ENCODE measurements at regions not wholly inside any gene's neighbourhood (a gene's known extent, or its start where the extent isn't known, plus 50 kb on each side); places are given as distances from the start of the nearest gene placed in this dataset.

DNA sequence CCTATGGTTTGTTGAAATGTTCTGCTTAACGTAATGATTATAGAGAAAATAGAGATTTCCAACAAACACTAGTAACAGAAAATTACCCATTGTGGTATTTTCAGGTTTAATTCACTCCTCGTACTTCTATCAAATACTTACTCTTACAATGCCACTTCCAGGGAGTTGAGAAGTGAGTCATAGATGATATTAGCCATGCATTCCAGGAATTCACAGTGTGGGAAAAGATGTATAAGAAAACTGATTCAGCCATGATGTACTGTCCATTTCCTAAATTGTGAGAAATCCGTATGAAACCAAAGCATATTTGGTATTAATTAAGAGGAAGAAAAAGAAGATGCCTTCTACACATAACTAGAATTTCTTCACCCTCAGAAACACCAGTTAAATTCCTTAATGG is 1854.6 kb upstream of the WWC1 start:
- Mint-ChIP-seq H3K9me3 (peaks cover 0 to 4% of the 10 kb centered on the region in 2 donors), H3K27ac (no peak overlapping the region), H3K4me3 (no peak overlapping the region), H3K36me3 (no peaks in the 10 kb centered on the region), H3K4me1 (no peaks in the 10 kb centered on the region), H3K27me3 (no peaks in the 10 kb centered on the region)
- ATAC-seq (replicated peaks) (no peak), DNase-seq (no peak)

DNA sequence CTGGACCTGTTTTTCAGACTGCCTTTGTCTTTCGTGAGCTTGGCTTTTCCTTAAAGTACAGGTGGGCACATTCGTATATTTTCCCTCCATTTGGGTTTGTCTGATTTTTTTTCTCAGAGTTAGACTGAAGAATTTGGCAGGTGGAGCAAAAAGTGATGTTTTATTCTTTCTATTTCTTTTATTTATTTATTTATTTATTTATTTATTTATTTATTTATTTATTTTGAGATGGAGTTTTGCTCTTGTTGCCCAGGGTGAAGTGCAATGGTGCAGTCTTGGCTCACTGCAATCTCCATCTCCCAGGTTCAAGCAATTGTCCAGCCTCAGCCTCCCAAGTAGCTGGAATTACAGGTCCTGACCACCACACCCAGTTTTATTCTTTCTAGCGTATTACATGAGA is 1805.1 kb upstream of the WWC1 start:
- ATAC-seq (replicated peaks) (no peak), DNase-seq (no peak)
- H3K4me3 Mint-ChIP-seq, result no peak overlapping the region
- H3K36me3 Mint-ChIP-seq, result no peaks in the 10 kb centered on the region
- peaks cover 0 to 5% of the 10 kb centered on the region in 2 donors for H3K9me3 Mint-ChIP-seq
- no peak overlapping the region for H3K27ac Mint-ChIP-seq
- H3K27me3 Mint-ChIP-seq, result no peaks in the 10 kb centered on the region
- no peaks in the 10 kb centered on the region for H3K4me1 Mint-ChIP-seq

DNA sequence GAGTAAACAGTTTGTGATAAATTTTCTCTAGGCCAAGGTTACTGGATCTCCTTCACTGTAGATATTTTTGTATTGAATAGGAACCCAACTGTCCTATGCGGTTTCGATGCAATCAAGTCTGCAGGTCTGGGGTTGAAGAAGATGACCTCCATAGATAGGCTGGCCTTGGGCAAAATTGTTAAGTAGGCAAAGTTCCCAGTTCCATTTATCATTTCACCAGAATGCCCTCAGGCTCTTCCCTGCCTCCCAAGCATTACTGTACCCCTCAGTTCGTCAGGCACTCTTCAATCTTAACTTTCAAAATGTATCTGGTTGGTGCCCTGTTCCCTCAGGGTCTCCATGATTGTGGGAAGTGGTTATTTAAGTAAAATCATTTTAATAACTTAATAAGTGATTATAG is 1802.9 kb upstream of the WWC1 start:
- ATAC-seq (replicated peaks) (no peak), DNase-seq (no peak)
- no peaks in the 10 kb centered on the region for H3K4me1 Mint-ChIP-seq
- no peak overlapping the region for H3K27ac Mint-ChIP-seq
- peaks cover 0 to 5% of the 10 kb centered on the region in 2 donors for H3K9me3 Mint-ChIP-seq
- H3K27me3 Mint-ChIP-seq, result no peaks in the 10 kb centered on the region
- no peak overlapping the region for H3K4me3 Mint-ChIP-seq
- no peaks in the 10 kb centered on the region for H3K36me3 Mint-ChIP-seq

DNA sequence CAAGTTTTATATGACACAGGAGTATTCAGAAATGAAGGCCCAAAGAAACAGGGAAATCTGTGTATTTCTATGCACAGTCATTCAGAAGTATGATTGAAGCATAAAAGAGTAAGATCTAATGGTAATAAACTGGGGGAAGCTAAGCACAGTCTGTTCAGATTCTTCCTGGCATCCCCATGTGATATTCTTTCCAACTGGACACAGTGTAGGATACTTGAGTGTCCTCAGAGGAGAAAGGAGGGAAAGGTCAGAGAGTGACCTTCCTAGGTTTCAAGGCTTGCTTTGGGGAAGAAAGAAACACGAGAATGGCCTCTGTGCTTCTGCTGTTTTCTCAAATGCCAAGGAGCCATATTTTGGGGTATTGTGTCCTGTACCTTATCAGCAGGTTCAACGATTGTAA is 1798.4 kb upstream of the WWC1 start:
- Mint-ChIP-seq H3K4me3 (no peak overlapping the region), H3K36me3 (no peaks in the 10 kb centered on the region), H3K27ac (no peak overlapping the region), H3K4me1 (no peaks in the 10 kb centered on the region), H3K27me3 (no peaks in the 10 kb centered on the region), H3K9me3 (peaks cover 0 to 2% of the 10 kb centered on the region in 2 donors)
- ATAC-seq (replicated peaks), result no peak
- DNase-seq, result no peak

DNA sequence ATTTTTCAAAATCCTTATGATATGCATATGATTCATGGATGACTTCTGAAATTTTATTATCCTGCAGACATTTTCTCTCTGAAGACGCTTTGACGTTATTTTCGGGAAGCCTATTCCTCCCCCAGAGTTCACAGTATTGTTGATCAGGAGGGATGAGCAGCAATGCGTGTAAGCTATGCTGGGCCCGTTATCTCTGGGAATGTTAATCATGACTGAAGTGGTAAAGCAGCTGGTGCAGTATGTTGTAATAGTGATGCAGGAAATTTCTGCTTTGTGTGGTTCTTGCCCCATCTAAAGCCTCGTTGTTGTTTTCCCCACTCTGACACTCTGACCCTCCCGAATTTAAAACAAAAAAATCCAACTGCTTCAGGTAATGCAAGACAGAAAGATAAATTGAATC is 1797.8 kb upstream of the WWC1 start:
- Mint-ChIP-seq H3K4me3 (no peak overlapping the region), H3K4me1 (no peaks in the 10 kb centered on the region)
- DNase-seq, result no peak

DNA sequence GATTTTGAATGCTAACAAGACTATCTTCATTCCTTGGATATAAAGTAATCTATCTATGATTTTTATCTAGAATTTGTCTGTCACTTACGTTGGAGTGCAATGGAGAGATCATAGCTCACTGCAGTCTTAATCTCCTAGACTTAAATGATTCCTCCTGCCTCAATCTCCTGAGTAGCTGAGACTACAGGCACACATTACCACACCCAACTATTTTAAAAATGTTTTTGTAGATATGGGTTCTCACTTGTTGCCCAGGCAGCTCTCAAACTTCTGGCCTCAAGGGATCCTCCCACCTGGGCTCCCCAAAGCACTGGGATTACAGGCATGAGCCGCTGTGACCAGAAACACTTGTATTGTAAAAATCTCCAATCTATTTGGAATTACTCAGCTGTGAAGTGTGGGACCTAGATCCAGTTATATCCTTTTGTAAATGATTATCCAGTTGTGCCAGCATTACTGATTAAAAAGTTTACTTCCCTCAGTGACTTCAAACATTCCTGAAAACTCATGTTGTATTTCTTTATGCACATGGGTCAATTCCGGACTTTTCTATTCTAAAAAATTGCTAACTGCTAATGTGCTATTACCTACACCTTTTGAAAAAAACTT is 1793.8 kb upstream of the WWC1 start:
- Mint-ChIP-seq H3K36me3 (no peaks in the 10 kb centered on the region), H3K4me3 (no peak overlapping the region), H3K9me3 (peaks cover 0 to 5% of the 10 kb centered on the region in 2 donors), H3K27me3 (no peaks in the 10 kb centered on the region), H3K27ac (no peak overlapping the region), H3K4me1 (no peaks in the 10 kb centered on the region)
- DNase-seq (no peak), ATAC-seq (replicated peaks) (no peak)

More for the DNA sequence above, 1797.8 kb upstream of the WWC1 start:
- Mint-ChIP-seq H3K9me3 (peaks cover 0 to 2% of the 10 kb centered on the region in 2 donors), H3K27ac (no peak overlapping the region), H3K36me3 (no peaks in the 10 kb centered on the region), H3K27me3 (no peaks in the 10 kb centered on the region)
- no peak for ATAC-seq (replicated peaks)

DNA sequence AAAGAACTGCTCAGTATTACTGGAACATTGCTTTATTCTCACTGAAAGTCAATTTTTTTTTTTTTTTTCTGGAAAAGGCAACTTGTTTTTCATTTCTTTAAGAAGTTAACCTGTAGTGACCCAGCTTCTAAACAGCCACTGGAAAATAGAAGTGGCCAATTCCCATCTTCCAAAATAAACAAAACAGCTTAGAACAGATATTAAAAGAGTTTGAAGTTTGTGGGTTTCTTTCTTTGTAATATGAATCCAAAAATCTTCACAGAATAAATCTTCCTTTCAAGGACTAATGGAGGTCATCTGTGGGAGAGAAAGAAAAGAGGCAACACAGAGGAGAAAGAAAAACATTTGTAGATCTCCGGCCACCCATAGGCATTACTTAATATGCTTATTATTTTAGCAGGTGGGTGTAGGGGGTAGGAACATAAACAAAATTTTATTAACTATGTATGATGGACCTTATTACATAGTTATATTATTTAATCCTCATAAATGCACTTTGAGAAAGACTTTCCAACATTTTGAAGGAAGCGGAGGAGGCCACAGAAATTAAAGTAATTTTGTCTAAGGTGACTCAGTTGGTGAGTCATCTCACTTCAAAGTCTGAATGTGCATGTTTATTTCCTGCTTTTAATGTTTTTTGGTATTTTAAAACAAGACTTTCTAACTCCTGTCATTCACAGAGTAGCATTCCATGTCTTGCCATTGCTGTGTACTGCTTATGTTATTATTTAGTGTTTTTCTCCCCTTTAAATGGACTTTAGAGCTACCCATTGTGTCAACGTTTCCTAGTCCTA is 1791.8 kb upstream of the WWC1 start:
- no peak overlapping the region for H3K27ac Mint-ChIP-seq
- H3K27me3 Mint-ChIP-seq, result no peaks in the 10 kb centered on the region
- no peaks in the 10 kb centered on the region for H3K36me3 Mint-ChIP-seq

DNA sequence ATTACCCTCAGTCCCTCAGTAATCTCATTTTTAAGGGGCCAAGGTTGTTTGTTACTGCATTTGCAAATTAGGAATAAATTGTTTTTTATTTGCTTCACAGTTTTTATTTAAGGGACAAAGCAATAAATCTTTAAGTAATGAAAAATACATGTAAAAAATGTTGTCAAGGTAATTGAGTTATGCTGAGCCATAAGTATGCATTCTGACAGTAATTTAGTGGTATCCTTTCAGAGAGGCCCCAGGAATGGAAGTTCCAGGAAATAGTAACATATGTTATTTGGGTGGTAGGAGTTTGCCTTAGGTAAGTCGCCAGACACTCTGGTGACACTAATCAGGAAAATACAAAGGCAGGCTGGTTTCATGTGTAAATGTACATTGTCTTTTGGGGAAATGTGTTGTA is 1787.9 kb upstream of the WWC1 start:
- Mint-ChIP-seq H3K36me3 (no peaks in the 10 kb centered on the region), H3K27ac (no peak overlapping the region), H3K9me3 (peaks cover 3 to 7% of the 10 kb centered on the region in 2 donors), H3K4me3 (no peak overlapping the region), H3K27me3 (no peaks in the 10 kb centered on the region), H3K4me1 (no peaks in the 10 kb centered on the region)
- ATAC-seq (replicated peaks) (no peak), DNase-seq (no peak)

More for the DNA sequence above, 1791.8 kb upstream of the WWC1 start:
- Mint-ChIP-seq H3K4me3 (no peak overlapping the region), H3K9me3 (peaks cover 0 to 5% of the 10 kb centered on the region in 2 donors), H3K4me1 (no peaks in the 10 kb centered on the region)
- ATAC-seq (replicated peaks), result no peak
- no peak for DNase-seq

DNA sequence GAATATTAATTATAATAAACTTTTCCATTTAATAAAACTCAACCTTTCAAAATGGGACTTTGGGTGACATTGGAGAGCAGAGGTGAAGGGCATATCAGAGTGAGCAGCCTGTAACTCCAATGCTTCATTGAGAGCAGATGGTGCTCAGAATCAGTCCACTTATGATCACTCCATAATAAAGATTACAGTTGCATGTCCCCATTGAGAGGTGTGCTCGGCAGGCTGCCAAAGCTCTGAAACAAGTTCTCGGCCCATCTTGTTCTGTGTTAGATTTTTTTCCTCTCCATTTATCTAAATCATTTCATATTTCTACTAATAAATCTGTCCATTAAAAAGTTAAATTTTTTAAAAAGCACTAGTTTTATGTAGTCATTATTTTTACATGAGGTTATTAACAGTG is 1786.4 kb upstream of the WWC1 start:
- no peaks in the 10 kb centered on the region for H3K27me3 Mint-ChIP-seq
- H3K27ac Mint-ChIP-seq, result no peak overlapping the region
- no peaks in the 10 kb centered on the region for H3K4me1 Mint-ChIP-seq
- H3K4me3 Mint-ChIP-seq, result no peak overlapping the region
- H3K36me3 Mint-ChIP-seq, result no peaks in the 10 kb centered on the region
- ATAC-seq (replicated peaks) (no peak), DNase-seq (no peak)
- peaks cover 3 to 7% of the 10 kb centered on the region in 2 donors for H3K9me3 Mint-ChIP-seq

DNA sequence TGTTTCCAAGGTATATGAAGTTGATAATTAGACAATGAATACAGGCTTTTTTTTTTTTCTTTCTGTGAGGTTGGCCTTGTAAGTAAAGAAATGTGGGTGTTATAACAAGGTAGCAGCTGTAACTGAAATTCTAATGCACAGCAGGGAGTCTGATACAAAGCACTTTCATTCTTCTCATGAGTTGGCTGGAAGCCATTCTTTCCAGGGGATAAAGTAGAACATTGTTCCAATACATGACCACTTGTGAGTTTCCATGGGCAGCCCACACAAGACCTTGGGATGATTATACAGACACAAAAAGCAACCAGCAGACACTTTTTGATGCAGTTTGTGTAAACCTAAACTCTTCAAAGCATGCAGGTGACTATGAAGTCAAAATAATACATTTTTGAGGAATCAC is 1785.9 kb upstream of the WWC1 start:
- H3K4me3 Mint-ChIP-seq, result no peak overlapping the region
- H3K27ac Mint-ChIP-seq, result no peak overlapping the region
- no peaks in the 10 kb centered on the region for H3K4me1 Mint-ChIP-seq
- no peaks in the 10 kb centered on the region for H3K36me3 Mint-ChIP-seq
- ATAC-seq (replicated peaks) (no peak), DNase-seq (no peak)
- H3K27me3 Mint-ChIP-seq, result no peaks in the 10 kb centered on the region
- H3K9me3 Mint-ChIP-seq, result peaks cover 3 to 5% of the 10 kb centered on the region in 2 donors

DNA sequence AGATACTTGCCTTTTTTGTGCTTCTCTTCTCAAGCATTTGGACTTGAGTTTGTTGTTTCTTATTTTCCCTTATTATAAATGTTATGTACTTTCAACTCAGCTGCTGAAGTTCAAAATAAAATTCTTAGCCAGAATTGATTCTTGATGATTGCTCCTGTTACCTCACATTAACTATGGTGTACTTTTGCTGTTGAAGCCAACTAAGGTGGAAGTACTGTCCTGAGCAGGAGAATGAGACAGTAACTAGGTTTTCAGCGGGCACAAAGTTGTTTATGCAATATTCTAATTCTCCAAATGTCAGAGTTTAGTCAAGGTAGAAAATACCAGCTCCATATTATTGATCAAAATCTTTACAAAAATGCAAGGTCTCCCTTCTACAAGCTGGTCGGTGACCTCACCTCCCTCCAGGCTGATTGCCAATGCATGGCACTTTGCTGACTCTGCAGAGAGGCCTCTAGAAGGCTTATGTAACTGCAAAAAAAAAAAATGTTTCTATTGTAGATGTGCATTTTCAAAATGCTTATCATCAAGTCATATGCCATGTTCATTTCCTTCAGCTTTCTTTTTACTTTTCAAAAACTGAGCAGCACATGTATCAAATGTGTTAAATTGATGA is 1783.5 kb upstream of the WWC1 start:
- Mint-ChIP-seq H3K4me1 (no peaks in the 10 kb centered on the region), H3K9me3 (peaks cover 2 to 3% of the 10 kb centered on the region in 2 donors), H3K4me3 (no peak overlapping the region), H3K27ac (no peak overlapping the region), H3K27me3 (no peaks in the 10 kb centered on the region), H3K36me3 (no peaks in the 10 kb centered on the region)
- DNase-seq (no peak), ATAC-seq (replicated peaks) (no peak)

DNA sequence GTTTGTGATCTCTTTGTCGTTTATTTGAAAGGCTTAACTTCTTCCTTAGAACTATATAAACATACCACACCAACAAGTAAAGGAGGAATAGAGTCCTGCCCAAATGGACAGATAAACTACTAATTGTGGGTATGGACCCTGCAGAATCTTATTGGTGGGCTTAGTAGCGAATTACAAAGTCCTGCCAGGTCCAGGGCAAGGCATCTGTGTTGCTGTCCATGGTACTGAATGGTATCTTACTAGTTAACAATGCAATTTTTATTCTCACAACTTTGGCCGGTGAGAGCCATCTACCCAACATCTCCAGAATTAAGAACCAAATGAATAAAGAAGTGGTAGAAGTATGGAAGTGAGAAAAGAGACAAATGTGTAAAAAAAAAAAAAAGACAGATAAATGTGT is 1782.4 kb upstream of the WWC1 start:
- H3K9me3 Mint-ChIP-seq, result peaks cover 3 to 4% of the 10 kb centered on the region in 2 donors

DNA sequence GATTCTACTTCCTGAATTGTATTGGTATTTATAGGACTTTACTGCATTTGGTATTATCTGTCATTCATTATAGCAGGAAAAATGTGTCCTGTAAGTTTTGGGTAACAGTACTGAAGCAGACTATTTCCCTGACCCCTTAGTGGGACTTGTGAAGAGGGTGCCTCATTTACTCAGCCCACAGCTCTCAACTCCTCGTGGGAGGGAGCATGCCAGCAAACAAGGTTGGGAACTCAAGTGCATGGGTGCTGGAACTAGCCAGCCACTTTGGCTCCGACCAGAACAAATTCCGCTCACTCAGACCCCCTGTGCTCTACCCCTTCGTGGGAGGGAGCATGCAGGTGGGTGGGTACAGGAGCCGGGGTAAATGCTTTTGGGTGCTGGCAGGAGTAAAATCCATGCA is 1773.5 kb upstream of the WWC1 start:
- no peaks in the 10 kb centered on the region for H3K36me3 Mint-ChIP-seq
- H3K27me3 Mint-ChIP-seq, result no peaks in the 10 kb centered on the region
- ATAC-seq (replicated peaks), result no peak
- H3K27ac Mint-ChIP-seq, result no peak overlapping the region
- DNase-seq, result no peak
- no peaks in the 10 kb centered on the region for H3K4me1 Mint-ChIP-seq
- H3K9me3 Mint-ChIP-seq, result peaks cover 9% of the 10 kb centered on the region in 2 donors
- no peak overlapping the region for H3K4me3 Mint-ChIP-seq

More for the DNA sequence above, 1782.4 kb upstream of the WWC1 start:
- H3K4me3 Mint-ChIP-seq, result no peak overlapping the region
- ATAC-seq (replicated peaks), result no peak
- no peaks in the 10 kb centered on the region for H3K4me1 Mint-ChIP-seq
- no peaks in the 10 kb centered on the region for H3K36me3 Mint-ChIP-seq
- no peak for DNase-seq
- no peaks in the 10 kb centered on the region for H3K27me3 Mint-ChIP-seq
- H3K27ac Mint-ChIP-seq, result no peak overlapping the region

DNA sequence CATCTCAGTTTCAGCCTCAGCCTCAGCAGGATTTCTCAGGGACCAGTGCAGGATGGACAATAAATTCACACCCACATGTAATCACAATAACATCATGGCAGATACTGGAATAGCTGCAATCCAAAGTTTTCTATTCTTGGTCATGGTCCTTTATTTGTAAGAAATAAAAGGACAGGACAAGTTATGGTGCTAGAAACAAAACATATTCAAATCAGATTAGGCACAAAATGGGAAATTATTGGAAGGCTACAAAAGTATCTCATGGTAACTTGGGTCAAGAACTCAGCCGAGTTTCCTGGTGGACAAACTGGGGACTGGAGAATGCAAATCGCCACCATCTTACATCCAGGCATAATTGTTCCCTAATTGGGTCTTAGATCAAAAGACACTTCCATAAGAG is 1768.2 kb upstream of the WWC1 start:
- Mint-ChIP-seq H3K4me3 (no peak overlapping the region), H3K27ac (no peak overlapping the region), H3K9me3 (peaks cover 5 to 8% of the 10 kb centered on the region in 2 donors), H3K4me1 (no peaks in the 10 kb centered on the region), H3K27me3 (no peaks in the 10 kb centered on the region), H3K36me3 (no peaks in the 10 kb centered on the region)
- ATAC-seq (replicated peaks) (no peak), DNase-seq (no peak)

DNA sequence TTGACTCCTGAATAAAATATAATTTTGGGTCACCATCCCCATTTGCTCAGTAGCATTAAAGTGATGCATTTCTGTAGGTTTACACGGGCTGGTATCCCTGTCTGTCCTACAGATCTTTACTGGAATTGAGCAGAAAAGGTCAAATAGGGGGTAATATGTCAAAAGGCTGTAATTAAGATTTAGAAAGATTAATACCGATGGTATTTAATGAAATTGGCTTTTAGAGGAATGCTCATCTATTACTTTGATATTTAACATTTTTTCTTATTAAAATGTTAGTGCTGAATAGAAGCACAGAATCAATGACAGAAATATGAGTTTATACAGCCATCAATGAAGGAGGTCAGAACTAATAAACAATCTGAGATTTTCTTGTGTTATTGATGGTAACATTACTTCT is 1762.2 kb upstream of the WWC1 start:
- Mint-ChIP-seq H3K27ac (no peak overlapping the region), H3K4me1 (no peaks in the 10 kb centered on the region), H3K36me3 (no peaks in the 10 kb centered on the region)

More for the DNA sequence above, 1762.2 kb upstream of the WWC1 start:
- Mint-ChIP-seq H3K9me3 (peaks cover 0 to 5% of the 10 kb centered on the region in 2 donors), H3K4me3 (no peak overlapping the region), H3K27me3 (no peaks in the 10 kb centered on the region)
- ATAC-seq (replicated peaks), result no peak
- DNase-seq, result no peak

All from stimulated activated naive B cell treated with anti-CD40 and anti-IgM and Interleukin-4, amounts not matched to agents 10 μg/mL and 1 μg/mL and 100 μg/mL, for 72 hours (primary cell).